ENCODE measurements at regions not wholly inside any gene's neighbourhood (a gene's known extent, or its start where the extent isn't known, plus 50 kb on each side); places are given as distances from the start of the nearest gene placed in this dataset.

DNA sequence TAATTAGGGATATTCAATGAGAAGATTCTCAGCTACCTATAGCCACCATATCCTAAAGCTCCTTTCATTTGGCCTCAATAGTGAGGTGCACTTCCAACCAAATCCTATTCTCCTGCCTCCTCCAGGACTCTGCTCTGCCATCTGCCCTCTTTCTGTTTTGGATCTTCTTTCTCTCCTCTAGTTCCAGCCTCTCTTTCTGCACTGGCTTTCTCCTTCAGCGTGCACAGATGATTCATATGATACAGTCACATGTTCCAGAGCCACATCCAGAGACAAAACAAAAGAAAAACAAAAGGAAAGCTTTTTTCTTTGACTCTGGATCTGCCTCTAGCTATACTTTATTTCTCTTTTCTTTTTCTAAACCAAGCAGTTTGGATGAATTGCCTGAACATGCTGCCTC lies 531.9 kb upstream of the MAN1A1 start:
- no peak for TF ChIP-seq NFATC4 (CRISPR knock-in tag; IDR thresholded peaks at IDR 0.05)
- TF ChIP-seq CBFB (CRISPR knock-in tag; IDR thresholded peaks at IDR 0.05; ENCODE audit: low read depth) = no peak
- TF ChIP-seq CTCF (IDR thresholded peaks at IDR 0.05) = no peak
- TF ChIP-seq, protein P1, sequence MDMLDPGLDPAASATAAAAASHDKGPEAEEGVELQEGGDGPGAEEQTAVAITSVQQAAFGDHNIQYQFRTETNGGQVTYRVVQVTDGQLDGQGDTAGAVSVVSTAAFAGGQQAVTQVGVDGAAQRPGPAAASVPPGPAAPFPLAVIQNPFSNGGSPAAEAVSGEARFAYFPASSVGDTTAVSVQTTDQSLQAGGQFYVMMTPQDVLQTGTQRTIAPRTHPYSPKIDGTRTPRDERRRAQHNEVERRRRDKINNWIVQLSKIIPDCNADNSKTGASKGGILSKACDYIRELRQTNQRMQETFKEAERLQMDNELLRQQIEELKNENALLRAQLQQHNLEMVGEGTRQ (CRISPR knock-in tag; IDR thresholded peaks at IDR 0.05) = no peak
- TF ChIP-seq MXD4 (CRISPR knock-in tag; IDR thresholded peaks at IDR 0.05; ENCODE audit: borderline replicate concordance) = no peak
